GM18517 (cell line): ENCODE measurements at regions not wholly inside any gene's neighbourhood (a gene's known extent, or its start where the extent isn't known, plus 50 kb on each side); places are given as distances from the start of the nearest gene placed in this dataset.
"Not testable (repeated sequence)": the region's sequence is repeated elsewhere in the genome, so short reads cannot be mapped to it uniquely, and the experiment has no call there.

Experiments
- ATAC-seq: cut with Tn5 transposase; IDR thresholded peaks from one replicate; pipeline ENCODE4 v1.9.1; 2021; ENCODE audit warnings: mild to moderate bottlenecking, moderate library complexity; ENCODE audit not compliant: unreplicated experiment

DNA sequence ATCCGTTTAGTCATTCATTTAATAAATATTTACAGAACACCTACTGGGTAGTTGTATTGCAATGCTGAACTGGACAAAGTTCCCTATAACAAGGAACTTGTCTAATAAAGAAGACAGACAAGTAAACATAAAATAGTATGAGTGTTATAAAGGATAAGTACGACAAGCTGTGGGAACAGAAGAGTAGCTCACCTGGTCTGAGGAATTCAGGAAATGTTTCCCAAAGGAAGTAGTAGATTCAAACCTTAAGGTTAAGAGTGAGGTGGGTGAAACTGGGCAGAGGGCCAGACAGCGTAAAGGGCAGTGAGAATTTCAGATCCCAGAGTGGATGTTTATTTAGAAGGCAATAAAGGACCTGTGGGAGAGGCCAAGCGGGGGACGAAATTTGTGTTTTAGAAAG, 72.3 kb upstream of the CD2AP start:
- no peak for ATAC-seq

DNA sequence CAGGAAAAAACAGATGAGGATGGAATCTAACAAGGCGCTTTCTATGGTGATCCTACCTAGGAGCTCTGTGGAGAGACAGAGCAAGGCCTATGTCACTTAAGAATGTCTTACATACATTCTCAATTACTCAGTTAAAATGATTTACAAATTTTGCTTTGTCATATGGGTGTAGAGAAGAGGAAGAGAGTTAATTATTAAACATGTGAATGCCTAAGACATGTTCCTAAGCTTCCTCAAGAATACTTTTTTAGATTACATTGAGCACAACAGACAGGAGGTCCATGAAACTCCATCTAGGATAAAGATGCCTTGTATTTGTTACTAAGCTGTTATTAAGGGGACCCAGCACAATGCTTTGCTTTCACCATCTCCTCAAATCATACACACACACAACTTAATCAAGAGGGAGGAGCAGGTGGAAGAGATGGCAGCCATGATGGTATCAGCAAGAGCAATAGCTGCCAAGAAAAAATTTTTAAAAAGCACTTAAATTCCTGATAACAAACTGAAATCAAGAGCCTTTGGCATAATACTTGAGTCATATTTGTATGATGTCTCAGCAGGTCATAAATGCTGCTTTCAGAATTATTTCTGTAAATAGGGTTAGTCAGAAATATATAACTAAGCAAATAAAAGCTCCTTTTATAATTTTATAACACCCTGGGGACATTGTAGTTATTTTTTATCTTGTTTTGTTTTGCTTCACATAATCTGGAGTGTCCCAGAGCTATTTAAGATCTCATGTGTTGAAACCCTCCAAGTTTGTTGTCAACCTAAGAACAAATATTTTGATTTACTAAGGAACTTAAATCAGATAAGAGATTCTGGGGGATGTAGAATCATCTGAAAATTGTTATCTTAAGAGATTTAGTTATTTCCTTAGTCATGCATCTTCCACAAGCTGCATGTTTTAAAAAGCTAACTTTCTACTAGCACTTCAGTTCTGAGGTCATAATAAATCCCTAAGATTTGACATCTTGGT, 70.0 kb upstream of the CD2AP start:
- ATAC-seq: no peak

DNA sequence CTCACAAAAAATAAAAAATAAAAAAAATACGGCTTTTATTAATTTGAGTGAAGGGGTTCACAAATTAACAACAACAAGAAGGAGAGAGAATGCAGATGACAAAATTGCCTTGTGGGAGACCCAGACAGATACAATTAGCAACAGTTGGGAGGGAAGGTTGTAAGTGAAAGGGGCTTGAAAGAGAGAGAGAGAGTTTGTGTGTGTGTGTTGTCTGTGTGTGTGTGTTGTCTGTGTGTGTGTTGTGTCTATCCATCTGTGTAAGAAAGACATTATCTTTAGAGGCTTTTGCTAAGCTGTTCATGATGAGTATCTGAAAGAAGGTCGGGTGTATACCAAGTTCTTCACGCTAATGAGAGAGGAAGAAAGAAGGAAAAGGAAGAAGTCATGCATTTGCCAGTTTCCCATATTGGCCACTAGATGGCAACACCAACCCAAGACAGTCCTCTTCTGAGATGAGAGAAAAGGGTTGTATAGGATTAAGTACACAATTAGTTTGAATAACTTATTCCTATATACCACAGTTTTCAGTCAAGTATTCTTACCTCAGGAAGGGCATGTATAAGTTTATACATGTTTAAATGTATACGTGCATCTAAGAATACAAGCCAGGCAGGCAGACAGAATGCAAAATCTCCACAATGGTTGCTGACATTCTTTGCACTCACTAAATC, 63.7 kb upstream of the CD2AP start:
- peak; percentile 82 for ATAC-seq

DNA sequence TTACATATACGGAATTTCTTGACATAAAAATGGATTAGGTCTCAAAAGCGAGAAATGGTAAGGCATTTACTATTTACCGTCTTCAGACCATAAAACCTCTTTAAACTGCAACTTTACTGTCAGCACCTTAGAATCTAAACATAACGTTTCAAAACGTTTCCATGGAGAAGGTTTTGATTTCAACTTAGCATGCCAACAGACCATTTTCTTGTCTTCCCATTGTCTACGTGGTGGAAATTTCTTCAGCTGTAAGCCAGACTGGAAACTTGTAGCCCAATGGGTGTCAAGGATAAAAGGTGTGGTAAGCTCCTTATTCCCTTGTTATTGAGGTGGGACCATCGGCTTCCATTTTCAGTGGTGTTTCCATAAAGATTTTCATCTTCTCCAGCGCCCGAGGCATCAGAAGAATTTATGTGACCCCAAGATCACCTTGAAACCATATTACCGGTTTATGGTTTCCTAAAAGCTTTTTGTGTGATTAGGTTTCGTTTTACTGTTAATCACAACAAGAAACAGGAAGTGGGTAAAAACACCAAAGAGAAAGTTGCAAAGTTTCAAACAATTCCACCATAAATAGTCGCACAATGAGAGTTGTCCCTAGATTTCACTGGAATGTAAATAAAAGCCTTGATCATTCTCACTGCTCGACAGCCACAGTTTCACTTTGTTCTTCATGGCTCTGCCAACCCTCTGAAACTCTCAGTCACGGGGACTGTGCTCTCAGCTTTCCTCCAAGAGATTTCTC, 63.0 kb upstream of the CD2AP start:
- ATAC-seq: peak; percentile 84

GRCh38 chr6:47416396-47417345, 60.9 kb upstream of the CD2AP start:
- ATAC-seq: no peak

GRCh38 chr6:47419621-47420020, 58.0 kb upstream of the CD2AP start:
- no peak for ATAC-seq

DNA sequence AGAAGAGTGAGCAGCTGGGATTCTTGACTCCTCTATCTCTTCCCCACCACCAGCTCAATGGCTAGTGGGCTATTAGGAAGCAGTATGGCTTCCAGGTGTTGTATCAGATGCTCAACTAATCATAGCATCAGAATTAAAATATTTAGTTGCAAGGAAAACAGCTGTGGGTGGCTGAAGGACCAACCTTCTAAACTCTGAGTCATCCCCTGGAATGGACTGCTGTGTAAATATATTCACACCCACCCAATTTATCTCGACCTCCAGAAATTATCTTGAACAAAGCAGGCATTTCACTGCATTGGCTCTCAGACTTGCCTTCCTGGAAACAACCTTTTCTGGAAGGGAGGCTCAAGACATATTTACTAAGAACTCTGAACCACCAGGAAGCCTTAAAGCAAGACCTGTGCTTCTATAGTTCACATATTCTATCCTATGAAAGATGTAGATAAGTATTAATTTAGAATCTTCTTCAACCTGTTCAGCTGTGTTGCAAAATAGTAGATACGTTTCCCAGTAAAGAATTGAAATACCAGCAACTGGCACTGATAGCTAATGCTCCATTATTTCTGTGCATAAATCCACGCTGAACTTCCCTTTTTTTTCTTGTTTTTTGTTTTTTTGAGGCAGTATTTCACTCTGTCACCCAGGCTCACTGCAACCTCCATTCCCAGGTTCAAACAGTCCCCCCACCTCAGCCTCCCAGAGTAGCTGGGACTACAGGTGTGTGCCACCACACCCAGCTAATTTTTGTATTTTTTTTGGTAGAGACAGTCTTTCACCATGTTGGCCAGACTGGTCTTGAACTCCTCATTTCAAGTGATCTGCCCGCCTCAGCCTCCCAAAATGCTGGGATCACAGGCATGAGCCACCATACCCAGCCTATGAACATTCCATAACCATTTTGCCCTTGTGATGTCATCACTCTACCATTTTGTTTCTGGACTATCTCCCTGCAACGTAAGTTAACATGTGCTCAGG, 56.9 kb upstream of the CD2AP start:
- ATAC-seq: no peak

GRCh38 chr6:47423079-47423478, 54.5 kb upstream of the CD2AP start:
- no peak for ATAC-seq

- ATAC-seq: no peak
Measured at GRCh38 chr6:47424436-47424836, 53.2 kb upstream of the CD2AP start.

GRCh38 chr6:47425724-47426123, 51.9 kb upstream of the CD2AP start:
- ATAC-seq: not testable (repeated sequence)

GRCh38 chr6:47426524-47427302, 50.9 kb upstream of the CD2AP start:
- no peak for ATAC-seq

- no peak for ATAC-seq
Measured at GRCh38 chr6:47427680-47428079, 49.9 kb upstream of the CD2AP start.
